GM12864 (cell line): ENCODE measurements at regions not wholly inside any gene's neighbourhood (a gene's known extent, or its start where the extent isn't known, plus 50 kb on each side); places are given as distances from the start of the nearest gene placed in this dataset.

Source experiments
- DNase-seq: peaks from one replicate; pipeline ENCODE4 v3.0.0-alpha.2; 2011; ENCODE audit warnings: low read depth
- H3K4me3 ChIP-seq: 2 replicates; pipeline ENCODE4 v1.5.1; 2011; ENCODE audit warnings: mild to moderate bottlenecking, low read depth, low read length, control low read depth
- CTCF ChIP-seq: IDR thresholded peaks from 2 replicates; pipeline ENCODE4 v1.5.1; 2011; ENCODE audit warnings: low read depth, mild to moderate bottlenecking, moderate library complexity, low read length, control low read depth, inconsistent platforms; ENCODE audit errors: missing control alignments

- H3K4me3 ChIP-seq: no peak overlapping the region
- no peak for DNase-seq
- TF ChIP-seq CTCF: no peak
Measured at GRCh38 chr16:17986991-17987390, 349.5 kb downstream of the NPIPA8 start.

- TF ChIP-seq CTCF: no peak
- DNase-seq: no peak
- H3K4me3 ChIP-seq: no peak overlapping the region
Measured at GRCh38 chr16:17984810-17985209, 351.7 kb downstream of the NPIPA8 start.

- no peak overlapping the region for H3K4me3 ChIP-seq
- no peak for TF ChIP-seq CTCF
- DNase-seq: no peak
Measured at GRCh38 chr16:17983847-17984639, 352.5 kb downstream of the NPIPA8 start.

GRCh38 chr16:17983114-17983513 is 353.4 kb downstream of the NPIPA8 start:
- no peak overlapping the region for H3K4me3 ChIP-seq
- DNase-seq: no peak
- no peak for TF ChIP-seq CTCF

GRCh38 chr16:17977260-17977659 is 359.3 kb downstream of the NPIPA8 start:
- no peak for TF ChIP-seq CTCF
- no peak for DNase-seq
- no peak overlapping the region for H3K4me3 ChIP-seq

GRCh38 chr16:17972460-17972943 is 364.0 kb downstream of the NPIPA8 start:
- no peak for DNase-seq

More at GRCh38 chr16:17972460-17972943, 364.0 kb downstream of the NPIPA8 start:
- no peak for TF ChIP-seq CTCF
- no peak overlapping the region for H3K4me3 ChIP-seq
